NCI-H510A (cell line): ENCODE measurements at regions not wholly inside any gene's neighbourhood (a gene's known extent, or its start where the extent isn't known, plus 50 kb on each side); places are given as distances from the start of the nearest gene placed in this dataset.
A peak's percentile ranks its signal among the peaks of the same experiment; 100 is the strongest.
"Not testable (repeated sequence)": the region's sequence is repeated elsewhere in the genome, so short reads cannot be mapped to it uniquely, and the experiment has no call there.

Source experiments
- DNase-seq: peaks from one replicate; lab custom pipeline; 2025; lab: John Stamatoyannopoulos, UW

GRCh38 chr13:87982400-87982799, 311.2 kb downstream of the SLITRK5 start:
- no peak for DNase-seq

DNA sequence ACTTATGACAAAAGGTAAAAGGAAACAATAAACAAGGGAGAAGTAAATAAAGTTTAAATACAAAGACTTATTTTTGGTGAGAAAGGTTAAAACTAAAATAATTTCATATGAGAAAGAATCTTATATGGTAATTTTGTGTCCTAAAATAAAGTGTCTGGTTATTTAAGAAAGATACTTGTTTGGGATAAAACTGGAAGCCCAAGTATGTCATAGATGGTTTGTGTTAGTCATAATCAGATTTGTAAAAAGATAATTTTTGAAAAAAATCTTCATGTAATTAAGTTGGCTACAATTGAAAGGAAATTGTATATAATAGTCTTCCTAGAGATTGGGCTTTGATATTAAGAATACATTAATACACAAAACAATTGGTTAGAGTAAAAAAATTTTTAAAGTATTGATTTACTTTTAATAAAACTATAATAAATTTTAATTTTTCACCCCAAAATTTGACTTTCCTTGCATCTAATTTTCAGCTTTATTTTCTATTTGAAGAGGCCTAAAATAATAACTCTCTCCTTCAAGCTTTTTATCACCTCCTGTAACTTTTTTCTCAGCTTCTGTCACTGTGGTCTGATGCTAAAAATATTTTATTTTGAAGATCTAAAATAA, 315.6 kb downstream of the SLITRK5 start:
- DNase-seq, result no peak

- no peak for DNase-seq
These were observed 326.9 kb downstream of the SLITRK5 start for GRCh38 chr13:87998081-87998480.

- DNase-seq, result no peak
These were observed 328.1 kb downstream of the SLITRK5 start for GRCh38 chr13:87999240-87999700.

GRCh38 chr13:87999788-88000187, 328.6 kb downstream of the SLITRK5 start:
- no peak for DNase-seq

DNA sequence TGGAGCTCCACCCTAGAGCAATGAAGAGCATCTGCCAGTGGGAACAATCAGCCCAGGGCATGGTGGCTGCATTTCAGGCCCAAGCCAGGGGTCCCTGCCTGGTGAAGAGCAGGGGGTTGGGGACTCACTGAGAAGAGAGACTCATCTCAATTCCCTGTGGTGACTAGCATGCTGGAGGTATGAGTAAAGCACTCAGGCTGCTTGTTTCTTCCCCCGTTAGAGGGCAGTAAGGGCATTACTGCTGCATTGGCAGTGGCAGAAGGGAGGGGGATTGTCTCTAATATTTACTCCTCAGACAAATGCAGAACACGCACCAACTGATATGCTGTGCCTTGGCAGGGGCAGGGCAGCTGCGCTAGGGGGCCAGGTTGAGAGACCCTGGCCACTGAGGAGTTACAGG, 329.1 kb downstream of the SLITRK5 start:
- no peak for DNase-seq

DNA sequence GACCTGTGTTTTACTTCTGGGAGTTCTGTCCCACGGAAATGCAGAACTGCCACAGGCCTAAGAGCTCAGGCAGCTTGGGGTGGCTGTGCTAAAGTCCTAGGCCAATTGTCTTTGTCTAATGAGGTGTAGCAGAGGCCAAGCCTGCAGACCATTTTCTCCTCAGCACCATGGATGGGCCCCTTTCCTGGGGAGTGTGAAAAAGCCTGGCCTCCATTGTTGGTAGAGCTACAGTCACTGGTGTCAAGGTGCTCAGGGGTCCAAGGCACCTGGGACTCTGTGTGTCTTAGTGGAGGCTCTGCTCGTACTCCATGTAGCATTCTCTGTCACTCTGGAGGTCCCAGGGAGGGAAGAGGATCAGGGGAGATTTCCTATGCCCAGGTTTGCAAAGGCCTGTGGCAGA, 329.6 kb downstream of the SLITRK5 start:
- no peak for DNase-seq

DNA sequence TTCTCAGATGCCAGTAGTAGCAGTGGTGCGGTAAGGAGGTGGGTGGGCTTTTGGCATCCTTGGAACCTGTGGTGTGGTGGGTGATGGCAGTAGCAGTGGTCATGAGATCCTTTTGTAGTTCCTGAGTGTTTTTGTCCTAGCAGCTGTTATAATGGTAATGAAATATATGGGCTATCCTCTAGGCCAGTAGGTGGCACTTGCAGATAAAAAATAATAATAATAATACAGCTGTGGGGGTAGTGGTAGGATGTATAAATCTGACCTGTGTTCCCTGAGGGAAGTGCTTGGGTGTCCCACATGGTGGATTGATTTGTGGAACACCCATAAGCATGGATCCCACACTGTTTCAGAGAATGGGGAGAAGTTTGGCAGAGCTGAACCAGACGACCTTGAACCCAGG, 334.0 kb downstream of the SLITRK5 start:
- DNase-seq, result no peak

GRCh38 chr13:88014527-88014926, 343.4 kb downstream of the SLITRK5 start:
- no peak for DNase-seq

DNA sequence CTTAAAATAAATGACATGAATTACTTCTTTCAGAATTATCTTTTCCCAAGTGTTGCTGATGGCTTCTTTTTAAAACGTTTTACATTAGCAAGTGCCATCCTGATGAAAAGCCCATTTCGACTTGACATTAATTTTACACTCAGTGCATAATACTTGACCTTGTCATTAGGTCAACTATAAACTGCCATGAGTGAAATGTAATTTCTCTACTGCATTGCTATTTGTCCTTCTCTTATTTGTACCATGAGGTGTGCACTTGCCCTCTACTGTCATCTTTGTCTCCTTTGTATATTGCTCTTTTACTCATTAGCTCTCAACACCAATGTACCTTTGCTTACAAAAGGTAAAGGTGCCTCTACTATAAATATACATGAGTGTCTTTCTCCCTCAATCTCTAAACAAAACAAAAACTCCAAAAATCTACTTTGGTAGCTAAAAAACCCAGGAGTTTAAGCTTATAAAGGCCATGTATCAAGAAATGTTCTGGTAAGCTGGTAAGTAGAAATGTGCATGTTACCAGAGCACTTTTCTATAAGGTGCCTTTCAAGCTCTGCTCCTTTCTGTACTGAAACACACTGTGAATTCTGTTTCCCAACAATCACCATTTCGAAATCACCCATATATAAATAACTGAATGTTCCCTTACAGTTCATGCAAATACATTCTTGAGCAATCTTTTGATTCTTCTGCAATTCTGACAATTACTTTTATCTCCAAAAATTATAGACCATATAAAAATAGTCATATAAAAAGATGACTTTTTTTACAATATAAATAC, 351.4 kb downstream of the SLITRK5 start:
- DNase-seq, result no peak

DNA sequence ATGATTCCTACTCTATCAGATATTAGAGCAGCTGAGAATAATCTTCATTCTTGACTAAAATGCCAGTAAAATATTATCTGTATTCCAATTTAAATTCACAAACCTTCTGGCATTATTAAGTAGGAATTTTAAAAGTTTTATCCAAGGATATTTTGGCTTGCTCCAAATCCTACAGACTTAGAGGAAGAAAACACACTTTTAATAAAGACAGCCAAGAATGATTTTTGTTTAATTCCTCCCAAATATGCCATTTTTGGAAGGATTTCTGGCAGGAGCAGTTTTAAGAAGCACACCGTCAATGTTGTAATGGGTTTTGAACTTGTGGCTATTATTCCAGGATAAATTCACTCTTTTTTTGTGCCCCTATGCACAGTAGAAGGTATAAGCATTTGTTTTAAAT, 355.1 kb downstream of the SLITRK5 start:
- no peak for DNase-seq

- DNase-seq, result no peak
These were observed 360.9 kb downstream of the SLITRK5 start for GRCh38 chr13:88031980-88032559.

- DNase-seq, result not testable (repeated sequence)
These were observed 365.0 kb downstream of the SLITRK5 start for GRCh38 chr13:88036205-88036604.

- DNase-seq, result no peak
These were observed 371.3 kb downstream of the SLITRK5 start for GRCh38 chr13:88042489-88042888.

GRCh38 chr13:88051746-88052482, 380.7 kb downstream of the SLITRK5 start:
- no peak for DNase-seq

GRCh38 chr13:88063741-88064140, 392.6 kb downstream of the SLITRK5 start:
- peak; percentile 1 for DNase-seq

- DNase-seq, result no peak
These were observed 395.7 kb downstream of the SLITRK5 start for GRCh38 chr13:88066847-88067246.

DNA sequence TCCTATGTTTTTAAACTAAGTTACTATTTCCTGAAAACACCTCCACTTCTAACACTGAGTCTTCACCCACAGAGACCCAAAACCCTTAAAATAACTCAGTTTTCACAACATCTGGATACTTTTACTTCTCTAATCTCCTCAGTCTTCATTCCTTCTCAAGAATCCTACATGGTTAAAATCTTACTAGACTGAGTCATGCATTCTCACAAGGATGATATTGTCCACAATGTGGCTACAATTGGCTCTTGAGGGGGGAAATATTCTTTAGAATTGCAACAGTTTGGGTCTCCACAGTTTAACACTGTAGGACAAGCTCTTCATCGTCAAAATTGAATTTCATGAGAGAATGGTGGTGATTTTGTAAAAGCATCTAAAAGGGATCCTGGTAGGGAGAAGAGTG, 397.1 kb downstream of the SLITRK5 start:
- no peak for DNase-seq

- no peak for DNase-seq
These were observed 397.8 kb downstream of the SLITRK5 start for GRCh38 chr13:88068975-88069374.

GRCh38 chr13:88071371-88071770, 400.2 kb downstream of the SLITRK5 start:
- DNase-seq, result no peak

- no peak for DNase-seq
These were observed 403.8 kb downstream of the SLITRK5 start for GRCh38 chr13:88074794-88075510.

- no peak for DNase-seq
These were observed 413.9 kb downstream of the SLITRK5 start for GRCh38 chr13:88085036-88085435.
